OCI-LY1 (cell line): ENCODE measurements at regions not wholly inside any gene's neighbourhood (a gene's known extent, or its start where the extent isn't known, plus 50 kb on each side); places are given as distances from the start of the nearest gene placed in this dataset.

ENCODE experiments used
- H2AFZ ChIP-seq: fragments of 200-600 bp; sonication (generic), shearing (Covaris generic); 2 replicates; pipeline ENCODE4 v1.6.0; 2014; ENCODE audit warnings: antibody characterized with exemption, mild to moderate bottlenecking, low read length
- H3F3A ChIP-seq: fragments of 200-600 bp; sonication (generic), shearing (Covaris generic); 2 replicates; pipeline ENCODE4 v1.6.0; 2014; ENCODE audit warnings: mild to moderate bottlenecking, antibody characterized with exemption, low read length, moderate library complexity; ENCODE audit not compliant: insufficient read depth
- H3K27ac ChIP-seq: fragments of 200-600 bp; sonication (generic); 2 replicates; pipeline ENCODE4 v1.5.1; 2014; ENCODE audit warnings: low read length, mixed run types, mild to moderate bottlenecking, low read depth; ENCODE audit not compliant: poor library complexity, severe bottlenecking
- H3K27me3 ChIP-seq: fragments of 200-600 bp; sonication (generic); 2 replicates; pipeline ENCODE4 v1.6.0; 2014; ENCODE audit warnings: antibody characterized with exemption, mild to moderate bottlenecking, low read length, moderate library complexity; ENCODE audit not compliant: insufficient read depth
- H3K36me3 ChIP-seq: fragments of 200-600 bp; sonication (generic); 2 replicates; pipeline ENCODE4 v1.6.1; 2014; ENCODE audit warnings: mild to moderate bottlenecking, antibody characterized with exemption, low read length, moderate library complexity, mixed read lengths; ENCODE audit not compliant: insufficient read depth
- H3K4me1 ChIP-seq: fragments of 200-600 bp; sonication (generic); 2 replicates; pipeline ENCODE4 v1.5.1; 2014; ENCODE audit warnings: mild to moderate bottlenecking, low read length, moderate library complexity; ENCODE audit not compliant: insufficient read depth, severe bottlenecking
- H3K4me2 ChIP-seq: fragments of 200-600 bp; sonication (generic), shearing (Covaris generic); 2 replicates; pipeline ENCODE4 v1.6.1; 2014; ENCODE audit warnings: low read length
- H3K4me3 ChIP-seq: fragments of 200-600 bp; sonication (generic); 2 replicates; pipeline ENCODE4 v1.5.1; 2014; ENCODE audit warnings: low read length, low read depth, mild to moderate bottlenecking, mixed read lengths; ENCODE audit not compliant: poor library complexity, severe bottlenecking
- H3K79me2 ChIP-seq: fragments of 200-600 bp; shearing (Covaris generic); 2 replicates; pipeline ENCODE4 v1.6.1; 2016; ENCODE audit warnings: mixed run types, low read length, mixed read lengths; ENCODE audit not compliant: insufficient read depth
- H3K9ac ChIP-seq: fragments of 200-600 bp; sonication (generic), shearing (Covaris generic); 2 replicates; pipeline ENCODE4 v1.6.1; 2014; ENCODE audit warnings: mild to moderate bottlenecking, low read length, mixed read lengths
- H3K9me2 ChIP-seq: fragments of 200-600 bp; sonication (generic), shearing (Covaris generic); 2 replicates; pipeline ENCODE4 v1.6.1; 2014; ENCODE audit warnings: low read depth, mild to moderate bottlenecking, low read length, mixed read lengths
- H3K9me3 ChIP-seq: fragments of 200-600 bp; shearing (Covaris generic); 2 replicates; pipeline ENCODE4 v1.6.1; 2014; ENCODE audit warnings: low read length, mixed read lengths
- H4K20me1 ChIP-seq: fragments of 200-600 bp; sonication (generic), shearing (Covaris generic); 2 replicates; pipeline ENCODE4 v1.6.0; 2016; ENCODE audit warnings: mild to moderate bottlenecking, low read length; ENCODE audit not compliant: insufficient read depth
- EZH2 ChIP-seq: fragments of 200-600 bp; sonication (generic), shearing (Covaris generic); IDR thresholded peaks from 2 replicates; pipeline ENCODE4 v1.8.0; 2017; ENCODE audit warnings: borderline replicate concordance, mixed run types, mild to moderate bottlenecking, antibody characterized with exemption, low read length, moderate library complexity, mixed read lengths
- TF ChIP-seq, protein P1 (sequence below): fragments of 200-600 bp; sonication (generic), shearing (Covaris generic); IDR thresholded peaks from 2 replicates; pipeline ENCODE4 v1.5.1; 2017; ENCODE audit warnings: mild to moderate bottlenecking, antibody characterized with exemption, low read length, moderate library complexity, mixed read lengths

DNA sequence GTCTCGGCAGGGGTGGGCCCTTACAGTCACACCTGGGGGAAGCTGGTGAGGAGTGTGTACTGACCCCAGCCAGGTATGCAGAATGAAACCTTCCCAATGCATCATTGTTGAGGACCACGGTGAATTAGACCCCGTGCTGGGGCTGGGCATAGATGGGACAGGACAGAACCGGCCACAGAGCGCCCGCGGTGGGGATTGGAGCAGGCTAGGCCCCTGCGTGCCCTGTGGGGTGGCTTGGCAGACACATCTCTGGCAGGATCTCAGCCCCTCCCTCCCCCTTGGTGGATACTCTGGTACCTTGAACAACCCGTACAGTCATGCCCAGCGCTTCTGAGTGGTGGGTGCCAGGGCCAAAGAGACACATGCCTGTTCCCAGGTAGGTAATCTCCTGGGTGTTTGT is 200.6 kb downstream of the TEX29 start:
- H3K27me3 ChIP-seq, result no peaks in the 10 kb centered on the region
- no peak overlapping the region for H3K4me2 ChIP-seq
- no peaks in the 10 kb centered on the region for H3K9me3 ChIP-seq
- no peaks in the 10 kb centered on the region for H3K9me2 ChIP-seq
- H3K79me2 ChIP-seq, result no peaks in the 10 kb centered on the region
- no peaks in the 10 kb centered on the region for H3F3A ChIP-seq
- H3K36me3 ChIP-seq, result no peaks in the 10 kb centered on the region
- no peaks in the 10 kb centered on the region for H3K4me1 ChIP-seq
- H3K27ac ChIP-seq, result no peak overlapping the region
- no peak for TF ChIP-seq EZH2
- TF ChIP-seq, protein P1, sequence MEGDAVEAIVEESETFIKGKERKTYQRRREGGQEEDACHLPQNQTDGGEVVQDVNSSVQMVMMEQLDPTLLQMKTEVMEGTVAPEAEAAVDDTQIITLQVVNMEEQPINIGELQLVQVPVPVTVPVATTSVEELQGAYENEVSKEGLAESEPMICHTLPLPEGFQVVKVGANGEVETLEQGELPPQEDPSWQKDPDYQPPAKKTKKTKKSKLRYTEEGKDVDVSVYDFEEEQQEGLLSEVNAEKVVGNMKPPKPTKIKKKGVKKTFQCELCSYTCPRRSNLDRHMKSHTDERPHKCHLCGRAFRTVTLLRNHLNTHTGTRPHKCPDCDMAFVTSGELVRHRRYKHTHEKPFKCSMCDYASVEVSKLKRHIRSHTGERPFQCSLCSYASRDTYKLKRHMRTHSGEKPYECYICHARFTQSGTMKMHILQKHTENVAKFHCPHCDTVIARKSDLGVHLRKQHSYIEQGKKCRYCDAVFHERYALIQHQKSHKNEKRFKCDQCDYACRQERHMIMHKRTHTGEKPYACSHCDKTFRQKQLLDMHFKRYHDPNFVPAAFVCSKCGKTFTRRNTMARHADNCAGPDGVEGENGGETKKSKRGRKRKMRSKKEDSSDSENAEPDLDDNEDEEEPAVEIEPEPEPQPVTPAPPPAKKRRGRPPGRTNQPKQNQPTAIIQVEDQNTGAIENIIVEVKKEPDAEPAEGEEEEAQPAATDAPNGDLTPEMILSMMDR, result no peak
- no peaks in the 10 kb centered on the region for H4K20me1 ChIP-seq
- no peak overlapping the region for H2AFZ ChIP-seq
- H3K4me3 ChIP-seq, result no peak overlapping the region
- no peak overlapping the region for H3K9ac ChIP-seq

DNA sequence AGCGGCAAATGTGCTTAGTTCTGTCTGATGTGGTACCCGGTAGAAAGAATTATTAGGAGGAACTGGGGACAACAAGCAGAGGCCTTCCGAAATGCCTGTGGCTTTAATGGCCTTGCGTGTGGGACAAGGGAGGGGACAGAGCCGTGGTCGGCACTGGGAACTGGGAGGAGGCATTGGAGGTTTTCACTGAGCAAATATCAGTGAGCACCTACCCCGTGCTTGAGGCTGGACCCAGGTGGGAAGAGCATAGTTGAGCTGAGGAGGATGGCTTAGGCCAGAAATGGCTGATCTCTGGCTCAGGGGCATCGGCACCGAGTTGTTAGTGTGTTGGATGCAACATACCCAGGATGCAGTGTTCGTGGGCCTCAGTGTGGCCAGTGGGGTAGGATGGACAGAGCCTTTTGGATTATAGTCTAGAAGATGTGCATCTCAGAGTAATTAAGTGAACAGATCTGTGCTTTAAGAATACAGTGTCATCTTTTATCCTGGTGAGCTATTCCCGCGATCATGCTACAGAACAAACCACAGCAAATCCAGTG is 201.3 kb downstream of the TEX29 start:
- no peaks in the 10 kb centered on the region for H3K27me3 ChIP-seq
- H3K4me2 ChIP-seq, result no peak overlapping the region
- H3K4me1 ChIP-seq, result no peaks in the 10 kb centered on the region
- no peaks in the 10 kb centered on the region for H3K79me2 ChIP-seq
- H3K9me3 ChIP-seq, result no peaks in the 10 kb centered on the region
- TF ChIP-seq, protein P1, result no peak
- TF ChIP-seq EZH2, result no peak
- H4K20me1 ChIP-seq, result no peaks in the 10 kb centered on the region
- no peak overlapping the region for H3K27ac ChIP-seq
- H3K9me2 ChIP-seq, result no peaks in the 10 kb centered on the region
- H3K4me3 ChIP-seq, result no peak overlapping the region
- H3F3A ChIP-seq, result no peaks in the 10 kb centered on the region
- no peaks in the 10 kb centered on the region for H3K36me3 ChIP-seq
- H3K9ac ChIP-seq, result no peak overlapping the region
- H2AFZ ChIP-seq, result no peak overlapping the region

DNA sequence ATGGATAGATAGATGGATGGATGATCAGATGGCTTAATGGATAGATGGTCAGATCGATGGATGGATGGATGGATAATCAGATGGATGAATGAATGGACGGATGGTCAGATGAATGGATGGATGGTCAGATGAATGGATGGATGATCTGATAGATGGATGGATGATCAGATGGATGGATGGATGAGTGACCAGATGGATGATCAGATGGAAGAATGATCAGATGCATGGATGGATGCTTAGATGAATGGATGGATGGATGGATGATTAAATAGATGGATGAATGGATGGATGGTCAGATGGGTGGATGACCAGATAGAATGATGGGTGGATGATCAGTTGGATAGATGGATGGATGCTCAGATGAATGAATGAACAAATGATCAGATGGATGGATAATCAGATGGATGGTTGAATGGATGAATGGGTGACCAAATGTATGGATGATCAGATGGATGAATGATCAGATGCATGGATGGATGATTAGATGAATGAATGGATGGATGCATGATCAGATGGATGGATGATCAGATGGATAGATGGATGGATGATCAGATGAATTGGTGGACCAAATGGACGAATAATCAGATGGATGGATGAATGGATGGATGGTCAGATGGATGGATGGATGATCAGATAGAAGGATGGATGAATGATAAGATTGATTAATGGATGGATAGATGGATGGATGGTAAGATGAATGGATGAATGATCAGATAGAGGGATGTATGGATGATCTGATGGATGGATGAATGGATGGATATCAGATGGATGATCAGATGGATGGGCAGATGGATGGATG is 205.1 kb downstream of the TEX29 start:
- Histone ChIP-seq H3K4me3 (no peak overlapping the region), H3K79me2 (no peaks in the 10 kb centered on the region), H3K4me2 (no peak overlapping the region), H3K9me3 (no peaks in the 10 kb centered on the region), H2AFZ (no peak overlapping the region), H3K27me3 (no peaks in the 10 kb centered on the region), H3K4me1 (no peaks in the 10 kb centered on the region), H3K9me2 (no peaks in the 10 kb centered on the region), H3F3A (no peaks in the 10 kb centered on the region), H3K36me3 (no peaks in the 10 kb centered on the region), H3K9ac (no peak overlapping the region), H3K27ac (no peak overlapping the region), H4K20me1 (no peaks in the 10 kb centered on the region)
- no peak for TF ChIP-seq EZH2
- TF ChIP-seq, protein P1, result no peak
